ENCODE measurements at regions not wholly inside any gene's neighbourhood (a gene's known extent, or its start where the extent isn't known, plus 50 kb on each side); places are given as distances from the start of the nearest gene placed in this dataset.

DNA sequence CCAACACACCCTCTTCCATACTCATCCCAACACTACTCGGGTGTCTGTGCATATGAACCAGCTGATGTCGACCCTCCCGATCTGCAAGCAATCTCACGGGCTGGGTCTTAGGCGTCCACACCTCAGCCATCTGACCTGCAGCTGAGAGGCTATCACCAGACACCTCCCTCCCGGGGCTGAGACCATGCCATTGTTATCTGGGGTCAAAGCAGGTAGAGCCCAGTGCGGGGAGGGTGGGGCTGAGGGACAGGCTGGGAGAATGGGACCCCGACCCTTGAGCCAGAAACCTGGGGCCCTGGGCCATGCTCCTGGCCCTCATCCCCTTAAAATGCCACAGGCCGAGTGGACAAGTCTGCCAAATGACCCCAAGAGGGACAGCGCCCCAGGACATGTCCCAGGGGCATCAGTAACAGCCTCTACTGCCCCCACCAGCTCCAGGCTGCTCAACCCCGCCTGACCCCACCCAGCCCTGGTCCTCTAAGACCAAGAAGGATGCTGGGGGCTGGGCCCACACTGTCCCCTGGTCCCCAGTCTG lies 146.7 kb upstream of the CST7 start:
- Histone ChIP-seq H4K91ac (ENCODE audit: insufficient read depth, low read depth, low read length) (no peak overlapping the region), H2BK120ac (ENCODE audit: low read depth, low read length) (no peak overlapping the region), H2BK5ac (ENCODE audit: low read depth, low read length, poor library complexity, severe bottlenecking) (no peak overlapping the region), H3K9me3 (ENCODE audit: control insufficient read depth, insufficient read depth, low read length) (no peaks in the 10 kb centered on the region), H4K5ac (ENCODE audit: low read depth, low read length) (no peak overlapping the region), H3K56ac (ENCODE audit: extremely low read depth, insufficient read depth, low read length) (no peak overlapping the region), H2BK20ac (ENCODE audit: low read depth, low read length) (no peak overlapping the region), H3K23ac (ENCODE audit: low read depth, low read length) (no peak overlapping the region), H3K4ac (ENCODE audit: low read depth, low read length) (no peak overlapping the region), H4K8ac (ENCODE audit: low read depth in 2 of 2, low read length in 2 of 2) (no peak overlapping the region), H3K27ac (ENCODE audit: insufficient read depth, low read length) (no peak overlapping the region), H3K14ac (replicated peaks; ENCODE audit: low read depth, low read length) (no peak overlapping the region), H3K79me1 (ENCODE audit: low read depth in 1 of 2, low read length in 2 of 2) (no peaks in the 10 kb centered on the region), H2AFZ (replicated peaks; ENCODE audit: low read length, poor library complexity) (no peak overlapping the region), H3K27me3 (ENCODE audit: control insufficient read depth, insufficient read depth, low read length) (peaks cover 6% of the 10 kb centered on the region; the same call in 1 of the 2 replicates), H3K4me3 (ENCODE audit: insufficient read depth, low read depth, low read length) (no peak overlapping the region), H3K36me3 (ENCODE audit: control insufficient read depth, insufficient read depth, low read length) (no peaks in the 10 kb centered on the region), H3K18ac (ENCODE audit: low read depth, low read length) (no peak overlapping the region), H3K4me2 (ENCODE audit: low read depth, low read length) (no peak overlapping the region), H3K4me1 (ENCODE audit: control insufficient read depth, insufficient read depth, low read length) (no peaks in the 10 kb centered on the region), H2AK5ac (ENCODE audit: low read depth, low read length) (no peak overlapping the region), H2BK15ac (ENCODE audit: low read depth, low read length) (no peak overlapping the region), H3K9me1 (ENCODE audit: insufficient read depth, low read length) (no peaks in the 10 kb centered on the region), H3K9ac (ENCODE audit: low read depth, low read length) (no peak overlapping the region), H4K20me1 (ENCODE audit: insufficient read depth, low read length) (no peaks in the 10 kb centered on the region), H2AK9ac (replicated peaks; ENCODE audit: low read depth, low read length, poor library complexity) (no peak overlapping the region)
- intact Hi-C loops (cut with micrococcal nuclease) = no loop called here
- ChIA-PET CTCF (no interaction called here), POLR2A (ENCODE audit: unreplicated experiment) (no interaction called here)
- ATAC-seq (ENCODE audit: low read depth) (no peak), DNase-seq (no peak)
- TF ChIP-seq CEBPB (IDR thresholded peaks at IDR 0.05; ENCODE audit: low read depth, low read length) (no peak), RFX5 (IDR thresholded peaks at IDR 0.05; ENCODE audit: low read depth, low read length) (no peak), ELK1 (IDR thresholded peaks at IDR 0.05; ENCODE audit: borderline replicate concordance, low read depth, low read length) (no peak), CTCF (conservative IDR thresholded peaks at IDR 0.05; ENCODE audit: low read depth, low read length) (no peak), MXI1 (IDR thresholded peaks at IDR 0.05; ENCODE audit: borderline replicate concordance, low read depth, low read length) (no peak), CHD1 (IDR thresholded peaks at IDR 0.05; ENCODE audit: low read depth, low read length) (no peak), FOS (IDR thresholded peaks at IDR 0.05; ENCODE audit: low read depth, low read length) (no peak), MAZ (IDR thresholded peaks at IDR 0.05; ENCODE audit: borderline replicate concordance, low read depth, low read length) (no peak), POLR2A (IDR thresholded peaks at IDR 0.05; ENCODE audit: low read depth, low read length) (no peak), BHLHE40 (IDR thresholded peaks at IDR 0.05; ENCODE audit: low read depth, low read length) (no peak), RCOR1 (IDR thresholded peaks at IDR 0.05; ENCODE audit: insufficient replicate concordance, low read length) (no peak), RAD21 (IDR thresholded peaks at IDR 0.05; ENCODE audit: low read length) (no peak), NFE2L2 (IDR thresholded peaks at IDR 0.05; ENCODE audit: low read depth, low read length) (no peak), MAFK (IDR thresholded peaks at IDR 0.05; ENCODE audit: low read depth, low read length) (no peak), USF2 (IDR thresholded peaks at IDR 0.05; ENCODE audit: low read depth, low read length) (no peak), SMC3 (IDR thresholded peaks at IDR 0.05; ENCODE audit: low read depth, low read length) (no peak)
- no TSS peak for BruUV-seq (replicated peaks)
- dilution Hi-C loops (cut with HindIII; ENCODE audit: low sequenced_read_pairs, unreplicated experiment) = no loop called here
- in situ Hi-C loops (cut with MboI; ENCODE audit: low sequenced_read_pairs) = no loop called here
- WGBS, 2 experiments (ENCODE audit: extremely low coverage in 2 of 2, insufficient read length in 1 of 2) = 35% methylated on average over 3 of the region's 11 CpGs; no CpG with 5 or more reads in 1 of the 2 experiments
